DND-41 (cell line): ENCODE measurements at regions not wholly inside any gene's neighbourhood (a gene's known extent, or its start where the extent isn't known, plus 50 kb on each side); places are given as distances from the start of the nearest gene placed in this dataset.

Experiments
- ATAC-seq: fragments of 200-7000 bp; cut with Tn5 transposase; 3 replicates; pipeline ENCODE4 v1.9.1; 2021; ENCODE audit warnings: low read depth; ENCODE audit not compliant: insufficient read depth
- DNase-seq: peaks from one replicate; pipeline ENCODE4 v3.0.0-alpha.2; 2020
- H2AFZ ChIP-seq: 2 replicates; pipeline ENCODE4 v1.6.0; 2012; ENCODE audit warnings: low read depth, low read length
- H3K27ac ChIP-seq: 2 replicates; pipeline ENCODE4 v1.5.1; 2012; ENCODE audit warnings: low read length, inconsistent platforms
- H3K27me3 ChIP-seq: fragments of 200-600 bp; sonication (generic); 2 replicates; pipeline ENCODE4 v1.6.0; 2012; ENCODE audit warnings: low read length, mild to moderate bottlenecking, inconsistent platforms; ENCODE audit not compliant: insufficient read depth, poor library complexity
- H3K36me3 ChIP-seq: 2 replicates; pipeline ENCODE4 v1.5.1; 2012; ENCODE audit warnings: low read length, inconsistent platforms; ENCODE audit not compliant: insufficient read depth
- H3K4me1 ChIP-seq: 2 replicates; pipeline ENCODE4 v1.5.1; 2012; ENCODE audit warnings: mild to moderate bottlenecking, low read length; ENCODE audit not compliant: insufficient read depth
- H3K4me2 ChIP-seq: 2 replicates; pipeline ENCODE4 v1.6.0; 2012; ENCODE audit warnings: mild to moderate bottlenecking, moderate library complexity, low read length, inconsistent platforms; ENCODE audit not compliant: insufficient read depth
- H3K4me3 ChIP-seq, 2 experiments: fragments of 200-600 bp in 1 of 2; shearing (Covaris generic) in 1 of 2; 2 replicates each; pipeline ENCODE4 v1.5.1; 2012 to 2016; ENCODE audit warnings: inconsistent platforms in 2 of 2, low read length in 2 of 2, mild to moderate bottlenecking in 2 of 2, low read depth in 1 of 2, moderate library complexity in 1 of 2
- H3K79me2 ChIP-seq: 2 replicates; pipeline ENCODE4 v1.6.0; 2012; ENCODE audit warnings: low read length, inconsistent platforms; ENCODE audit not compliant: insufficient read depth
- H3K9ac ChIP-seq: 2 replicates; pipeline ENCODE4 v1.6.0; 2012; ENCODE audit warnings: low read depth, mild to moderate bottlenecking, inconsistent platforms, low read length, moderate library complexity
- H3K9me3 ChIP-seq: 2 replicates; pipeline ENCODE4 v1.5.1; 2012; ENCODE audit warnings: low read length, moderate library complexity, mild to moderate bottlenecking, inconsistent platforms; ENCODE audit not compliant: insufficient read depth, severe bottlenecking
- H4K20me1 ChIP-seq: 2 replicates; pipeline ENCODE4 v1.6.0; 2012; ENCODE audit warnings: low read length; ENCODE audit not compliant: insufficient read depth
- EZH2 ChIP-seq: IDR thresholded peaks from 3 replicates; pipeline ENCODE4 v1.6.1; 2012; ENCODE audit warnings: borderline replicate concordance, low read depth, mild to moderate bottlenecking, moderate library complexity, low read length, inconsistent platforms; ENCODE audit not compliant: severe bottlenecking
- TF ChIP-seq, protein P1 (sequence below): IDR thresholded peaks from 2 replicates; pipeline ENCODE4 v1.5.1; 2012; ENCODE audit warnings: borderline replicate concordance, low read length, moderate library complexity, mild to moderate bottlenecking; ENCODE audit not compliant: poor library complexity, severe bottlenecking; ENCODE audit errors: extremely low read depth

DNA sequence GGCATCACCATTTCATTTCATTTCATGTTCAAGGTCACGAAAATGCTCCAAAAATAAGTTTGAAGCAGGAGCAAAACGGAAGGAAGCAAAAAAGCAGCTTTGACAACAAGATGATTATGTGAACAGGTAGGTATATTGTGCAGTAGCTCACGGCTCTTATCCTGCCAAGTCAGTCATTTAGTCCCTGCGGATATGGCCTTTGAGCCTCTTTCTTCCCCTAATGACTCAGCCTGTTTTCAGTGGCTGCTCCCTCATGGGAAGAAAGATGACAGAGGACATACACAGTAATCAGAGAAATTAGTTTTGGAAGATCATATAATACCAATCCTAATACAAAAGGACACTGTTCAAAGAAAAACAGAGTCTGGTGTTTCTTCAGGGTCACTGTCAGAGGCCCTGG lies 155.8 kb upstream of the GRAMD2B start:
- no peak for TF ChIP-seq EZH2
- TF ChIP-seq, protein P1, sequence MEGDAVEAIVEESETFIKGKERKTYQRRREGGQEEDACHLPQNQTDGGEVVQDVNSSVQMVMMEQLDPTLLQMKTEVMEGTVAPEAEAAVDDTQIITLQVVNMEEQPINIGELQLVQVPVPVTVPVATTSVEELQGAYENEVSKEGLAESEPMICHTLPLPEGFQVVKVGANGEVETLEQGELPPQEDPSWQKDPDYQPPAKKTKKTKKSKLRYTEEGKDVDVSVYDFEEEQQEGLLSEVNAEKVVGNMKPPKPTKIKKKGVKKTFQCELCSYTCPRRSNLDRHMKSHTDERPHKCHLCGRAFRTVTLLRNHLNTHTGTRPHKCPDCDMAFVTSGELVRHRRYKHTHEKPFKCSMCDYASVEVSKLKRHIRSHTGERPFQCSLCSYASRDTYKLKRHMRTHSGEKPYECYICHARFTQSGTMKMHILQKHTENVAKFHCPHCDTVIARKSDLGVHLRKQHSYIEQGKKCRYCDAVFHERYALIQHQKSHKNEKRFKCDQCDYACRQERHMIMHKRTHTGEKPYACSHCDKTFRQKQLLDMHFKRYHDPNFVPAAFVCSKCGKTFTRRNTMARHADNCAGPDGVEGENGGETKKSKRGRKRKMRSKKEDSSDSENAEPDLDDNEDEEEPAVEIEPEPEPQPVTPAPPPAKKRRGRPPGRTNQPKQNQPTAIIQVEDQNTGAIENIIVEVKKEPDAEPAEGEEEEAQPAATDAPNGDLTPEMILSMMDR, result no peak
- H3K4me1 ChIP-seq, result no peaks in the 10 kb centered on the region
- no peak overlapping the region for H3K9ac ChIP-seq
- no peak overlapping the region for H3K4me2 ChIP-seq
- DNase-seq, result no peak
- no peaks in the 10 kb centered on the region for H4K20me1 ChIP-seq
- ATAC-seq, result no peak
- H3K36me3 ChIP-seq, result no peaks in the 10 kb centered on the region
- H3K27me3 ChIP-seq, result no peaks in the 10 kb centered on the region
- no peaks in the 10 kb centered on the region for H3K79me2 ChIP-seq
- no peak overlapping the region for H2AFZ ChIP-seq
- peaks cover 6% of the 10 kb centered on the region for H3K9me3 ChIP-seq
- H3K4me3 ChIP-seq, result no peak overlapping the region
- no peak overlapping the region for H3K27ac ChIP-seq

GRCh38 chr5:126268697-126269315 lies 154.4 kb upstream of the GRAMD2B start:
- TF ChIP-seq, protein P1, result no peak
- no peak for TF ChIP-seq EZH2
- Histone ChIP-seq H3K9me3 (peaks cover 6% of the 10 kb centered on the region), H3K36me3 (no peaks in the 10 kb centered on the region), H3K4me3 (no peak overlapping the region), H3K79me2 (no peaks in the 10 kb centered on the region), H3K27me3 (no peaks in the 10 kb centered on the region), H4K20me1 (no peaks in the 10 kb centered on the region), H3K9ac (no peak overlapping the region), H3K27ac (no peak overlapping the region), H2AFZ (no peak overlapping the region), H3K4me1 (no peaks in the 10 kb centered on the region), H3K4me2 (no peak overlapping the region)
- no peak for ATAC-seq
- no peak for DNase-seq

- no peak for DNase-seq
- no peak overlapping the region for H3K9ac ChIP-seq
- no peak overlapping the region for H3K27ac ChIP-seq
- H2AFZ ChIP-seq, result no peak overlapping the region
- H3K4me1 ChIP-seq, result no peaks in the 10 kb centered on the region
- H3K36me3 ChIP-seq, result no peaks in the 10 kb centered on the region
- ATAC-seq, result no peak
- H4K20me1 ChIP-seq, result no peaks in the 10 kb centered on the region
- H3K4me3 ChIP-seq, result no peak overlapping the region
- H3K4me2 ChIP-seq, result no peak overlapping the region
- H3K79me2 ChIP-seq, result no peaks in the 10 kb centered on the region
- no peaks in the 10 kb centered on the region for H3K27me3 ChIP-seq
- TF ChIP-seq, protein P1, result no peak
- TF ChIP-seq EZH2, result no peak
- H3K9me3 ChIP-seq, result peaks cover 6% of the 10 kb centered on the region
Measured at GRCh38 chr5:126269511-126269910, 153.7 kb upstream of the GRAMD2B start.

GRCh38 chr5:126271141-126271540 lies 152.1 kb upstream of the GRAMD2B start:
- no peak for TF ChIP-seq EZH2
- TF ChIP-seq, protein P1, result no peak
- Histone ChIP-seq H3K9me3 (peaks cover 2% of the 10 kb centered on the region), H2AFZ (no peak overlapping the region), H3K4me3 (no peak overlapping the region), H3K4me1 (no peaks in the 10 kb centered on the region), H3K79me2 (no peaks in the 10 kb centered on the region), H3K9ac (no peak overlapping the region), H4K20me1 (no peaks in the 10 kb centered on the region), H3K36me3 (no peaks in the 10 kb centered on the region), H3K27ac (no peak overlapping the region), H3K27me3 (no peaks in the 10 kb centered on the region), H3K4me2 (no peak overlapping the region)
- no peak for DNase-seq
- no peak for ATAC-seq
